ENCODE measurements at regions not wholly inside any gene's neighbourhood (a gene's known extent, or its start where the extent isn't known, plus 50 kb on each side); places are given as distances from the start of the nearest gene placed in this dataset.
"Not testable (repeated sequence)": the region's sequence is repeated elsewhere in the genome, so short reads cannot be mapped to it uniquely, and the experiment has no call there.

DNA sequence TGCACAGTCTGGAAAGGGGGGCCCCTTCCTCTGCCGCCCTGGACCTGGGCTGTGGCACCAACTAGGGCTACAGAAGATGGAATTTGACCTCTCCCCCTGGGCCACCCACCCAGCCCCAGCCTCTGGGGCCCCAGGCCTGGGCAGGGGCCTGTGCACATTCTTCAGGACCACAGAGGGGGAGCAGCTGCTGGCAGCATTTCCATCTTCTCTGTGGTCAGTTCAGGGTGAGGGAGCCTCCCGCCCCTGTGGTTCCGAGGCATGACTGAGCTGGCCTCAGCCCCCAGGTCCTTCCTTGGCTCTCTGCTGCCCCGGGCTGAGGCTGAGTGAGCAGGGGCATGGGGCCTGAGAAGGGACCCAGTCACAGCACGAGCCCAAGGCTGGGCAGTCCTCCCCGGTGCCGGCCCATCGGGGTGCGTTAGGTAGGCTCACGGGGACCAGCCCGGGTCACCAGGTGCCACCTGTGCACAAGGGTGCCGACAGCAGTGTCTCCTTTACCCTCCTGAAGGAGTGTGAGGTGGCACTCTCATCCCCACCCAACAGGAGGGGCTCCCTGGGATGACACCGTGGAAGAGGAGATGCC is 63.2 kb downstream of the UNCX start:
- no peak for TF ChIP-seq JUND (IDR thresholded peaks at IDR 0.05; ENCODE audit: low read depth)
- DNase-seq (ENCODE audit: low read depth in 1 of 2, low spot score in 1 of 2), result no peak
- in situ Hi-C loops (cut with HindIII; ENCODE audit: low pct_unique_long_range_greater_than_20kb, low sequenced_read_pairs), result no loop called here

DNA sequence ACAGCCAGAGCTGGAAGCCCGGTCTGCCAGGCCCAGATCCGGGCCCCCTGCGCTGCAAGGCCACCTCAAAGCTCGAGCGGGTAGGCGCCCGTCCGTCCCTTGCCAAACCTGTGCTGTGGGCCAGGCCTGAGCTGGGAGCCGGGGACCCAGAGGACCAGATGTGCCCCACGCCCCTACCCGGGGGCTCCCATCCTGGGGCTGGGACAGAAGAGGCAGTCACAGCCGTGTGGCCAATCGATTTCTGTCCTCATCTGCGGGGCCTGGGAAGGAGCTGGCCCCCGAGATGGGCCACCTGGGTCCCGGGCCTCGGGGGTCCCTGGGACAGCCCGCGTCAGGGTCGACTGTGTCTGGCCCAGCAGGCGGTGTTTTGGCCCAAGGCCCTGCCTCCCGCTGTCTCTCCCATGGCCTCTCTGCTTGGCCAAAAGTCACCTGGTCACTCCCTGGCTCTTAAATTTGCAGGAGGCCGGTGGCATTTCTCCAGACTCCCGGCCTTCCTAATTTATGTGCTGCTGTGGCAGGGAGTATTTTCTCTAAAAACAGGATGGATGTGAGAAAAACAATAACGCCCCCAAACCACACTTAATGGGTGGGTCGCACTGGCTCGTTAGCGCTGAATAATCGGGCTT is 63.8 kb downstream of the UNCX start:
- no peak for TF ChIP-seq JUND (IDR thresholded peaks at IDR 0.05; ENCODE audit: low read depth)
- in situ Hi-C loops (cut with HindIII; ENCODE audit: low pct_unique_long_range_greater_than_20kb, low sequenced_read_pairs), result no loop called here
- DNase-seq (ENCODE audit: low read depth in 1 of 2, low spot score in 1 of 2), result no peak

GRCh38 chr7:1297017-1297960 is 64.6 kb downstream of the UNCX start:
- no peak for TF ChIP-seq JUND (IDR thresholded peaks at IDR 0.05; ENCODE audit: low read depth)
- no peak for DNase-seq (ENCODE audit: low read depth in 1 of 2, low spot score in 1 of 2)
- in situ Hi-C loops (cut with HindIII; ENCODE audit: low pct_unique_long_range_greater_than_20kb, low sequenced_read_pairs), result no loop called here

GRCh38 chr7:1298051-1298930 is 65.6 kb downstream of the UNCX start:
- in situ Hi-C loops (cut with HindIII; ENCODE audit: low pct_unique_long_range_greater_than_20kb, low sequenced_read_pairs), result no loop called here
- no peak for DNase-seq (ENCODE audit: low read depth in 1 of 2, low spot score in 1 of 2)
- no peak for TF ChIP-seq JUND (IDR thresholded peaks at IDR 0.05; ENCODE audit: low read depth)

- in situ Hi-C loops (cut with HindIII; ENCODE audit: low pct_unique_long_range_greater_than_20kb, low sequenced_read_pairs), result no loop called here
- no peak for DNase-seq (ENCODE audit: low read depth in 1 of 2, low spot score in 1 of 2)
Observed at GRCh38 chr7:1298931-1299885, 66.5 kb downstream of the UNCX start.

GRCh38 chr7:1300206-1300605 is 67.5 kb downstream of the UNCX start:
- no peak for TF ChIP-seq JUND (IDR thresholded peaks at IDR 0.05; ENCODE audit: low read depth)
- in situ Hi-C loops (cut with HindIII; ENCODE audit: low pct_unique_long_range_greater_than_20kb, low sequenced_read_pairs), result no loop called here
- DNase-seq (ENCODE audit: low read depth in 1 of 2, low spot score in 1 of 2), result no peak

More at GRCh38 chr7:1298931-1299885, 66.5 kb downstream of the UNCX start:
- TF ChIP-seq JUND (IDR thresholded peaks at IDR 0.05; ENCODE audit: low read depth), result no peak

- no peak for TF ChIP-seq JUND (IDR thresholded peaks at IDR 0.05; ENCODE audit: low read depth)
- in situ Hi-C loops (cut with HindIII; ENCODE audit: low pct_unique_long_range_greater_than_20kb, low sequenced_read_pairs), result no loop called here
- no peak for DNase-seq (ENCODE audit: low read depth in 1 of 2, low spot score in 1 of 2)
Observed at GRCh38 chr7:1300636-1301035, 68.0 kb downstream of the UNCX start.

GRCh38 chr7:1301054-1301881 is 68.6 kb downstream of the UNCX start:
- in situ Hi-C loops (cut with HindIII; ENCODE audit: low pct_unique_long_range_greater_than_20kb, low sequenced_read_pairs), result no loop called here
- no peak for TF ChIP-seq JUND (IDR thresholded peaks at IDR 0.05; ENCODE audit: low read depth)
- DNase-seq (ENCODE audit: low read depth in 1 of 2, low spot score in 1 of 2), result no peak

- in situ Hi-C loops (cut with HindIII; ENCODE audit: low pct_unique_long_range_greater_than_20kb, low sequenced_read_pairs), result no loop called here
- TF ChIP-seq JUND (IDR thresholded peaks at IDR 0.05; ENCODE audit: low read depth), result no peak
- DNase-seq (ENCODE audit: low read depth in 1 of 2, low spot score in 1 of 2), result no peak
Observed at GRCh38 chr7:1301882-1302251, 69.2 kb downstream of the UNCX start.

- DNase-seq (ENCODE audit: low read depth in 1 of 2, low spot score in 1 of 2), result no peak
- in situ Hi-C loops (cut with HindIII; ENCODE audit: low pct_unique_long_range_greater_than_20kb, low sequenced_read_pairs), result no loop called here
- no peak for TF ChIP-seq JUND (IDR thresholded peaks at IDR 0.05; ENCODE audit: low read depth)
Observed at GRCh38 chr7:1302936-1303335, 70.3 kb downstream of the UNCX start.

GRCh38 chr7:1304011-1304410 is 71.3 kb downstream of the UNCX start:
- in situ Hi-C loops (cut with HindIII; ENCODE audit: low pct_unique_long_range_greater_than_20kb, low sequenced_read_pairs); DNase-seq (ENCODE audit: low read depth in 1 of 2, low spot score in 1 of 2): not testable (repeated sequence)

Measured in T47D (cell line).